ENCODE measurements at regions not wholly inside any gene's neighbourhood (a gene's known extent, or its start where the extent isn't known, plus 50 kb on each side); places are given as distances from the start of the nearest gene placed in this dataset.

GRCh38 chr1:100624886-100625610 lies 87.1 kb downstream of the GPR88 start:
- ChIA-PET CTCF (interaction anchor here (1.0 to 1.1 kb wide), 2 partner anchors 9 to 244 kb away, joined by 3 read pairs; no protein-coding TSS in a partner anchor), POLR2A (no interaction called here)
- DNase-seq (ENCODE audit: low read depth, low spot score) (no peak), FAIRE-seq (no peak)
- no peak overlapping the region for H3K9ac ChIP-seq (replicated peaks; ENCODE audit: extremely low read depth, insufficient read depth, low read length)
- dilution Hi-C loops (cut with MboI; ENCODE audit: extremely low pct_ligation_motif_present, low sequenced_read_pairs): loop anchor here (25.0 kb wide), 1 partner anchor 237 kb away; no protein-coding TSS in a partner anchor
- no peak for TF ChIP-seq MAX (IDR thresholded peaks at IDR 0.05; ENCODE audit: insufficient read depth, insufficient read length)
- TF ChIP-seq POLR2AphosphoS5 (IDR thresholded peaks at IDR 0.05; ENCODE audit: insufficient read depth, low read depth, low read length): no peak
- TF ChIP-seq MYC (IDR thresholded peaks at IDR 0.05; ENCODE audit: low read depth, low read length): no peak
- H3K9me1 ChIP-seq (replicated peaks; ENCODE audit: control insufficient read depth, extremely low read depth, insufficient read depth, low read length): no peaks in the 10 kb centered on the region
- no peaks in the 10 kb centered on the region for H4K20me1 ChIP-seq (replicated peaks; ENCODE audit: control insufficient read depth, extremely low read depth, insufficient read depth, low read length)
- H3K9me3 ChIP-seq (replicated peaks; ENCODE audit: control insufficient read depth, insufficient read depth, low read length): no peaks in the 10 kb centered on the region
- BruUV-seq (replicated peaks): no TSS peak
- H3K4me2 ChIP-seq (ENCODE audit: insufficient read depth, low read length): no peak overlapping the region
- no peak overlapping the region for H3K27ac ChIP-seq (ENCODE audit: insufficient read depth, low read depth, low read length)
- H3K36me3 ChIP-seq (ENCODE audit: control insufficient read depth in 2 of 2, extremely low read depth in 1 of 2, insufficient read depth in 2 of 2, low read length in 2 of 2): no peaks in the 10 kb centered on the region
- no peak overlapping the region for H2AFZ ChIP-seq (ENCODE audit: low read depth, low read length)
- H3K79me2 ChIP-seq (ENCODE audit: control insufficient read depth, insufficient read depth, low read length): no peaks in the 10 kb centered on the region
- H3K4me3 ChIP-seq (replicated peaks in 1 of 3; ENCODE audit: insufficient read depth in 1 of 3, low read depth in 1 of 3, low read length in 3 of 3): no peak overlapping the region
- H3K27me3 ChIP-seq (ENCODE audit: control insufficient read depth in 2 of 2, insufficient read depth in 2 of 2, low read length in 2 of 2): no peaks in the 10 kb centered on the region
- peaks cover 41% of the 10 kb centered on the region for H3K4me1 ChIP-seq (ENCODE audit: control insufficient read depth, extremely low read depth, insufficient read depth, low read length)
- intact Hi-C loops (cut with micrococcal nuclease): no loop called here

DNA sequence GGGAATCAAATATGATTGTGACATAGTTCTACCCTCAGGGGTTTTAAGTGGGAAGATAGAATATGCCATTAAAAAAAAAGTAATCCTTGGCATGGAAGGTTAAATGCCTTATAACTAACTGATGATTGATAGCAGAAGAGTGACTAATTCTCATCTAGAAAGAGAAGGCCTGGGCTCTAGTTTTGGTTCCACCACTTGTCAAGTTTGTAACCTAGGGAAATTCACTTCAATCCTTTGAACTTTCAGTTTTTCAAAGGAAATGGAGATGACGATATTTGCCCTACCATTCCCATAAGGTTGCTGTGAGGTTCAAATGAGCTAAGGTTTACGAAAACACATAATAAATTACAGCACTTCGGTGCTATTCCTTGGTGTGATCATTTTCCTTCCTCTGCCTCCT lies 88.5 kb downstream of the GPR88 start:
- Histone ChIP-seq H3K4me1 (ENCODE audit: control insufficient read depth, extremely low read depth, insufficient read depth, low read length) (peaks cover 43% of the 10 kb centered on the region), H3K27ac (ENCODE audit: insufficient read depth, low read depth, low read length) (peak overlapping the region; percentile 49), H3K79me2 (ENCODE audit: control insufficient read depth, insufficient read depth, low read length) (no peaks in the 10 kb centered on the region), H3K4me2 (ENCODE audit: insufficient read depth, low read length) (peak overlapping the region; percentile 55), H3K9me3 (replicated peaks; ENCODE audit: control insufficient read depth, insufficient read depth, low read length) (no peaks in the 10 kb centered on the region), H2AFZ (ENCODE audit: low read depth, low read length) (peak overlapping the region; percentile 69), H3K36me3 (ENCODE audit: control insufficient read depth in 2 of 2, extremely low read depth in 1 of 2, insufficient read depth in 2 of 2, low read length in 2 of 2) (no peaks in the 10 kb centered on the region), H4K20me1 (replicated peaks; ENCODE audit: control insufficient read depth, extremely low read depth, insufficient read depth, low read length) (no peaks in the 10 kb centered on the region), H3K27me3 (ENCODE audit: control insufficient read depth in 2 of 2, insufficient read depth in 2 of 2, low read length in 2 of 2) (no peaks in the 10 kb centered on the region), H3K4me3 (replicated peaks in 1 of 3; ENCODE audit: insufficient read depth in 1 of 3, low read depth in 1 of 3, low read length in 3 of 3) (no peak overlapping the region), H3K9ac (replicated peaks; ENCODE audit: extremely low read depth, insufficient read depth, low read length) (no peak overlapping the region), H3K9me1 (replicated peaks; ENCODE audit: control insufficient read depth, extremely low read depth, insufficient read depth, low read length) (no peaks in the 10 kb centered on the region)
- intact Hi-C loops (cut with micrococcal nuclease) (loop anchor here (1.0 kb wide), 1 partner anchor 210 kb away; no protein-coding TSS in a partner anchor), dilution Hi-C loops (cut with MboI; ENCODE audit: extremely low pct_ligation_motif_present, low sequenced_read_pairs) (no loop called here)
- FAIRE-seq (peak; percentile 24), DNase-seq (ENCODE audit: low read depth, low spot score) (peak; percentile 91)
- ChIA-PET POLR2A (interaction anchor here (0.5 kb wide), 2 partner anchors 16 to 666 kb away, joined by 5 to 6 read pairs; no protein-coding TSS in a partner anchor), CTCF (interaction anchor here (1.0 to 1.4 kb wide), 3 partner anchors 20 to 210 kb away, joined by 3 read pairs; no protein-coding TSS in a partner anchor)
- no peak for TF ChIP-seq POLR2AphosphoS5 (IDR thresholded peaks at IDR 0.05; ENCODE audit: insufficient read depth, low read depth, low read length)
- TF ChIP-seq POLR2A (IDR thresholded peaks at IDR 0.05; ENCODE audit: low read depth, low read length): no peak
- TF ChIP-seq FOS (IDR thresholded peaks at IDR 0.05; ENCODE audit: borderline replicate concordance, insufficient read depth, low read length): peak; percentile 53
- peak; percentile 31 for TF ChIP-seq GATA2 (IDR thresholded peaks at IDR 0.05; ENCODE audit: insufficient read depth, insufficient read length, low read depth, low read length)
- no peak for TF ChIP-seq MYC (IDR thresholded peaks at IDR 0.05; ENCODE audit: low read depth, low read length)
- TF ChIP-seq JUN (IDR thresholded peaks at IDR 0.05; ENCODE audit: borderline replicate concordance, insufficient read depth, insufficient read length, low read depth): no peak
- BruUV-seq (replicated peaks): no TSS peak

All from endothelial cell of umbilical vein (primary cell).